Uterus (tissue), 3 donors: ENCODE measurements at regions not wholly inside any gene's neighbourhood (a gene's known extent, or its start where the extent isn't known, plus 50 kb on each side); places are given as distances from the start of the nearest gene placed in this dataset.
A peak's percentile ranks its signal among the peaks of the same experiment; 100 is the strongest.

ENCODE experiments used
- DNase-seq, 2 donors: peaks; one replicate each; pipeline ENCODE4 v3.0.0-alpha.2; 2019 to 2020
- H3K27ac ChIP-seq, 2 donors: fragments of 200-600 bp; sonication (generic); 1 replicate in 1 of 2; 2 replicates in 1 of 2; pipeline ENCODE4 v1.5.1; 2016 to 2018
- H3K27me3 ChIP-seq, 2 donors: fragments of 200-600 bp; sonication (generic); one replicate each; pipeline ENCODE4 v1.5.1; 2018 to 2019; ENCODE audit warnings: control low read depth in 1 of 2
- H3K36me3 ChIP-seq, 2 donors: fragments of 200-600 bp; sonication (generic); one replicate each; pipeline ENCODE4 v1.5.1; 2019; ENCODE audit warnings: control low read depth in 1 of 2
- H3K4me1 ChIP-seq, 2 donors: fragments of 200-600 bp; sonication (generic); one replicate each; pipeline ENCODE4 v1.5.1; 2018 to 2019; ENCODE audit warnings: control low read depth in 1 of 2
- H3K4me3 ChIP-seq, 2 donors: fragments of 200-600 bp; sonication (generic); 1 replicate in 1 of 2; 2 replicates in 1 of 2; pipeline ENCODE4 v1.5.1; 2018 to 2019; ENCODE audit warnings: mild to moderate bottlenecking in 1 of 2
- H3K9me3 ChIP-seq, 2 donors: fragments of 200-600 bp; sonication (generic); one replicate each; pipeline ENCODE4 v1.5.1; 2019; ENCODE audit warnings: control low read depth in 1 of 2
- POLR2A ChIP-seq, 2 donors: fragments of 450-650 bp; IDR thresholded peaks; one replicate each; pipeline ENCODE4 v1.6.1; 2016; ENCODE audit warnings: antibody characterized with exemption in 2 of 2, mild to moderate bottlenecking in 1 of 2, moderate library complexity in 1 of 2
- intact Hi-C: fragments of 100-400 bp; cut with DNase I; formaldehyde crosslinking; loops from one replicate; pipeline ENCODE4 v1.15.1; 2023; ENCODE audit warnings: low total_unique reads
- TF ChIP-seq, protein P1 (sequence below), 4 experiments: fragments of 200-600 bp in 2 of 4; fragments of 450-650 bp in 2 of 4; sonication (generic) in 2 of 4; IDR thresholded peaks; one replicate each; pipeline ENCODE4 v1.5.1; 2016 to 2019; ENCODE audit warnings: antibody characterized with exemption in 4 of 4, mild to moderate bottlenecking in 2 of 4, moderate library complexity in 1 of 4
- donor health status: DM: yes; HTN: yes; CAD: no.

DNA sequence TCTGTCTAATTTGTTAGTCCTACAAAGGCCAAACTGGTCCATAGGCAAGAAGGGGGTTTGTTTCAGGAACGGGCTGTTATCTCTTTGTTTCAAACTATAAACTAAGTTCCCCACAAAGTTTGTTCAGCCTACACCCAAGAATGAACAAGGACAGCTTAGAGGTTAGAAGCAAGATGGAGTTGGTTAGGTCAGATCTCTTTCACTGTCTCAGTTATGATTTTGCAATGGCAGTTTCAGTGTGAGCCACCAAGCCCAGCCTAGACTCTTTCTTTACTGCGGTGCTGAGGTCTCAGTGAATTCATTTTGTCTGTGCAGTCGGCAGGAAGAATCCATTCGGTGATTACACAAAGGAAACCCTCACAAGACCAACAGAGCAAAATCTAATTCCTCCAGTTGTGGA is 56.6 kb upstream of the ABCC4 start:
- Histone ChIP-seq H3K4me3 (no peak overlapping the region), H3K27ac (no peak overlapping the region), H3K4me1 (no peaks in the 10 kb centered on the region), H3K9me3 (no peaks in the 10 kb centered on the region), H3K27me3 (no peaks in the 10 kb centered on the region), H3K36me3 (no peaks in the 10 kb centered on the region)
- intact Hi-C loops: no loop called here
- no peak for DNase-seq
- TF ChIP-seq, protein P1, sequence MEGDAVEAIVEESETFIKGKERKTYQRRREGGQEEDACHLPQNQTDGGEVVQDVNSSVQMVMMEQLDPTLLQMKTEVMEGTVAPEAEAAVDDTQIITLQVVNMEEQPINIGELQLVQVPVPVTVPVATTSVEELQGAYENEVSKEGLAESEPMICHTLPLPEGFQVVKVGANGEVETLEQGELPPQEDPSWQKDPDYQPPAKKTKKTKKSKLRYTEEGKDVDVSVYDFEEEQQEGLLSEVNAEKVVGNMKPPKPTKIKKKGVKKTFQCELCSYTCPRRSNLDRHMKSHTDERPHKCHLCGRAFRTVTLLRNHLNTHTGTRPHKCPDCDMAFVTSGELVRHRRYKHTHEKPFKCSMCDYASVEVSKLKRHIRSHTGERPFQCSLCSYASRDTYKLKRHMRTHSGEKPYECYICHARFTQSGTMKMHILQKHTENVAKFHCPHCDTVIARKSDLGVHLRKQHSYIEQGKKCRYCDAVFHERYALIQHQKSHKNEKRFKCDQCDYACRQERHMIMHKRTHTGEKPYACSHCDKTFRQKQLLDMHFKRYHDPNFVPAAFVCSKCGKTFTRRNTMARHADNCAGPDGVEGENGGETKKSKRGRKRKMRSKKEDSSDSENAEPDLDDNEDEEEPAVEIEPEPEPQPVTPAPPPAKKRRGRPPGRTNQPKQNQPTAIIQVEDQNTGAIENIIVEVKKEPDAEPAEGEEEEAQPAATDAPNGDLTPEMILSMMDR (IDR thresholded peaks at IDR 0.05): no peak
- no peak for TF ChIP-seq POLR2A (IDR thresholded peaks at IDR 0.05)

DNA sequence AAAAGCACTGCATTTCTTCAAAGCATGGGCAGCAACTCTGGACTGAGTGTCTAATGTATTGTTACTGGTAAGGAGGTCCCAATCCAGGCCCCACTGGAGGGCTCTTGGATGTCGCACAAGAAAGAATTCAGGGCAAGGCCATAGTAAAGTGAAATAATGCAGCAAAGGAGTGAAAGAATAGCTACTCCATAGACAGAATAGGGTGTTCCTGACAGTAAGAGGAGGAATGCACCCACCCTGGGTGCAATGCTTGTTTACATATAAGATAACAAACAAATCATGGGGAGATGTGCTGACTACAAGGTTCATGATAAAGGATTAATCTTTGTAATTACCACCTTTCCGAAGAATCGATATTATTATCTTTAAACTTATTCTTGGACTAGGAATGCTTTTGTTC is 58.8 kb upstream of the ABCC4 start:
- no peak for TF ChIP-seq POLR2A (IDR thresholded peaks at IDR 0.05)
- TF ChIP-seq, protein P1 (IDR thresholded peaks at IDR 0.05): no peak
- no peaks in the 10 kb centered on the region for H3K9me3 ChIP-seq
- H3K27me3 ChIP-seq: no peaks in the 10 kb centered on the region
- no peak overlapping the region for H3K4me3 ChIP-seq
- no peaks in the 10 kb centered on the region for H3K36me3 ChIP-seq
- no peak overlapping the region for H3K27ac ChIP-seq
- intact Hi-C loops: no loop called here
- no peaks in the 10 kb centered on the region for H3K4me1 ChIP-seq
- DNase-seq: no peak

DNA sequence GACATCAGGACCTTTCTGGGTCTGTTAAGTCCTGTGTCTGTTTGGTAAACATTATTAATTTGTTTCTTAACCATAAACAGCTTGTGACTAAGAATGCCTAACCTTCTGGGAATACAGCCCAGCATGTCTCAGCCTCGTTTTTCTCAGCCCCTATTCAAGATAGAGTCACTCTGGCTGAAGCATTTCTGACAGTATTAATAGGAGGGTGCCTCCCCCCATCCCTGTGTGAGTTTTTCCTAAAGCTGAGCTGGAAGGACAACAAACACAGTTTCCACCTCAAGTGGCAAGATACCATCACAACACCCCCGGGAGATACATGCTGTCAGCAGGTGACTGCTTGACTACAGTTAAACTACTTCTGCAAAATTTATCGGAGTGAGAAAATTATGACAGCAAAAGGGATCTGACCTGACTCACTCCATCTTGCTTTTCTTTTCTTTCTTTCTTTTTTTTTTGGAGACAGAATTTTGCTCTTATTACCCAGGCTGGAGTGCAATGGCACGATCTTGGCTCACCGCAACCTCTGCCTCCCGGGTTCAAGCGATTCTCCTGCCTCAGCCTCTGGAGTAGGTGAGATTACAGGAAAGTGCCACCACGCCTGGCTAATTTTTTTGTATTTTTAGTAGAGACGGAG is 59.3 kb upstream of the ABCC4 start:
- Histone ChIP-seq H3K27me3 (no peaks in the 10 kb centered on the region), H3K36me3 (no peaks in the 10 kb centered on the region), H3K27ac (no peak overlapping the region), H3K9me3 (no peaks in the 10 kb centered on the region), H3K4me1 (no peaks in the 10 kb centered on the region), H3K4me3 (no peak overlapping the region)
- intact Hi-C loops: no loop called here
- TF ChIP-seq POLR2A (IDR thresholded peaks at IDR 0.05): no peak
- TF ChIP-seq, protein P1 (IDR thresholded peaks at IDR 0.05): no peak
- peak in 1 of 2 donors; percentile 16 for DNase-seq

DNA sequence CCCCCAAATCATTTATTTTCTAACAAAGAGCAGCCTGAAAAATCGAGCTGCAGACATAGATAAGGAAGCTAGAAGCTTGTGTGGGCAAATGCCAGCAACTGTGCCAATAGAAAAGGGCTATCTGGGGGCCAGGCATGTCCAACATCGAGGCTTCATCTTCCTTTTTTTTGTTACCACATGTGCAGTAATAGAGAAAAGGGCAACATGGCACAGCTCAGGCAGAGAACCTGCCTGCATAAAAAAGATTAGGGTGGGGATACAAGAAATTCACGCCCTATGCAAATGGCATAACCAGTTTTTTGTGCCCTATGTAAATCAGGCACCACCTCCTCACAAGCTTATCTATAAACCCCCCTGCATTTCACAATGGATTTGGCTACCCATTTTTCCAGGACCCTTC is 60.4 kb upstream of the ABCC4 start:
- DNase-seq: no peak
- H3K4me1 ChIP-seq: no peaks in the 10 kb centered on the region
- no peak overlapping the region for H3K27ac ChIP-seq
- no peak overlapping the region for H3K4me3 ChIP-seq
- intact Hi-C loops: no loop called here
- no peak for TF ChIP-seq POLR2A (IDR thresholded peaks at IDR 0.05)
- TF ChIP-seq, protein P1 (IDR thresholded peaks at IDR 0.05): no peak
- H3K27me3 ChIP-seq: no peaks in the 10 kb centered on the region
- H3K36me3 ChIP-seq: no peaks in the 10 kb centered on the region
- H3K9me3 ChIP-seq: no peaks in the 10 kb centered on the region

DNA sequence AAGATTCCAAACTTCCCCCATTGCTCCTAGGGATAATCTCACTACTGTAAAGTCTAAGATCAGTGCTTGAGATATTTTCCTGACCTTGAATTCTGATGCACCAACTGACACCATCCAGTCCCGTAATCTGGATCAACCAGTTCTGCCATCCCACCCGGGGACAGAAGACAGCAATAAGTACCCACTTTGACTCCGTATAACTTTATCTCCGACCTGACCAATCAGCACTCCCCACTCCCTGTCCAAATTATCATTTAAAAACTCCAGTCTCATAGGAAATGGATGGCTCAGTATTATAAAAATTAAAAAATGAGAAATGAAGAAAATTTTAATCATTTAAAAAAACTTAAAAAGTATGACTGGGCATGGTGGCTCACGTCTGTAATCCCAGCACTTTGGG is 61.4 kb upstream of the ABCC4 start:
- DNase-seq: no peak
- Histone ChIP-seq H3K36me3 (no peaks in the 10 kb centered on the region), H3K27me3 (no peaks in the 10 kb centered on the region), H3K4me1 (no peaks in the 10 kb centered on the region), H3K4me3 (no peak overlapping the region), H3K9me3 (no peaks in the 10 kb centered on the region), H3K27ac (no peak overlapping the region)
- intact Hi-C loops: no loop called here
- TF ChIP-seq, protein P1 (IDR thresholded peaks at IDR 0.05): no peak
- no peak for TF ChIP-seq POLR2A (IDR thresholded peaks at IDR 0.05)
